Inferior parietal cortex (tissue), 1 donor: ENCODE measurements at regions not wholly inside any gene's neighbourhood (a gene's known extent, or its start where the extent isn't known, plus 50 kb on each side); places are given as distances from the start of the nearest gene placed in this dataset.

ENCODE experiments used
- DNase-seq: peaks from one replicate; pipeline ENCODE4 v3.0.0-alpha.2; 2016; ENCODE audit errors: extremely low spot score

GRCh38 chr9:105912863-105913516 lies 218.6 kb downstream of the TMEM38B start:
- DNase-seq: no peak

GRCh38 chr9:105921057-105921726 lies 226.9 kb downstream of the TMEM38B start:
- no peak for DNase-seq

- DNase-seq: no peak
Measured at GRCh38 chr9:105928416-105928815, 234.1 kb downstream of the TMEM38B start.

GRCh38 chr9:105930011-105930627 lies 235.8 kb downstream of the TMEM38B start:
- no peak for DNase-seq

GRCh38 chr9:105932276-105932675 lies 237.9 kb downstream of the TMEM38B start:
- peak; percentile 38 for DNase-seq

- no peak for DNase-seq
Measured at GRCh38 chr9:105950448-105950847, 256.1 kb downstream of the TMEM38B start.

- DNase-seq: no peak
Measured at GRCh38 chr9:105950894-105951293, 256.6 kb downstream of the TMEM38B start.

- DNase-seq: no peak
Measured at GRCh38 chr9:105954517-105954916, 260.2 kb downstream of the TMEM38B start.

- no peak for DNase-seq
Measured at GRCh38 chr9:105957830-105958229, 263.5 kb downstream of the TMEM38B start.

GRCh38 chr9:105958587-105958986 lies 264.2 kb downstream of the TMEM38B start:
- no peak for DNase-seq

GRCh38 chr9:105959531-105959930 lies 265.2 kb downstream of the TMEM38B start:
- DNase-seq: no peak

GRCh38 chr9:105963343-105964099 lies 269.2 kb downstream of the TMEM38B start:
- no peak for DNase-seq

GRCh38 chr9:105964156-105964555 lies 269.8 kb downstream of the TMEM38B start:
- DNase-seq: no peak

GRCh38 chr9:105966834-105967233 lies 272.5 kb downstream of the TMEM38B start:
- no peak for DNase-seq

GRCh38 chr9:105967248-105967647 lies 272.9 kb downstream of the TMEM38B start:
- no peak for DNase-seq

- DNase-seq: peak; percentile 63
Measured at GRCh38 chr9:105967797-105968196, 273.5 kb downstream of the TMEM38B start.

GRCh38 chr9:105968811-105969466 lies 274.6 kb downstream of the TMEM38B start:
- DNase-seq: no peak

GRCh38 chr9:105969636-105970035 lies 275.3 kb downstream of the TMEM38B start:
- no peak for DNase-seq

GRCh38 chr9:105971986-105972385 lies 277.6 kb downstream of the TMEM38B start:
- DNase-seq: no peak

GRCh38 chr9:105972466-105973204 lies 278.3 kb downstream of the TMEM38B start:
- no peak for DNase-seq

GRCh38 chr9:105973951-105974351 lies 279.6 kb downstream of the TMEM38B start:
- DNase-seq: no peak
